Mesothelial cell of epicardium (in vitro differentiated cells): ENCODE measurements at regions not wholly inside any gene's neighbourhood (a gene's known extent, or its start where the extent isn't known, plus 50 kb on each side); places are given as distances from the start of the nearest gene placed in this dataset.

Experiments used
- DNase-seq, 2 experiments: peaks; one replicate each; pipeline ENCODE4 v3.0.0; 2021; ENCODE audit warnings: low spot score in 2 of 2; ENCODE audit not compliant: unreplicated experiment in 2 of 2
- H3K27ac Mint-ChIP-seq: 2 replicates; pipeline ENCODE4 v1.8.0; 2021; ENCODE audit warnings: mixed read lengths
- H3K27me3 Mint-ChIP-seq: 2 replicates; pipeline ENCODE4 v1.8.0; 2021; ENCODE audit warnings: low read depth, mixed read lengths
- H3K36me3 Mint-ChIP-seq: 2 replicates; pipeline ENCODE4 v1.8.0; 2021; ENCODE audit warnings: mixed read lengths
- H3K4me1 Mint-ChIP-seq: 2 replicates; pipeline ENCODE4 v1.8.0; 2021; ENCODE audit warnings: mixed read lengths
- H3K4me3 Mint-ChIP-seq: 2 replicates; pipeline ENCODE4 v1.8.0; 2021; ENCODE audit warnings: mild to moderate bottlenecking, moderate library complexity, mixed read lengths
- H3K9me3 Mint-ChIP-seq: 2 replicates; pipeline ENCODE4 v1.8.0; 2021; ENCODE audit warnings: mixed read lengths
- TF ChIP-seq, protein P1 (sequence below): fragments of 200-600 bp; sonication (generic); IDR thresholded peaks from one replicate; pipeline ENCODE4 v1.5.0; 2021; ENCODE audit warnings: antibody characterized with exemption; ENCODE audit not compliant: unreplicated experiment

GRCh38 chr20:10724449-10725173 is 50.8 kb upstream of the JAG1 start:
- DNase-seq, result no peak
- peaks cover 31% of the 10 kb centered on the region for H3K4me1 Mint-ChIP-seq
- H3K27ac Mint-ChIP-seq, result no peak overlapping the region
- no peaks in the 10 kb centered on the region for H3K36me3 Mint-ChIP-seq
- H3K9me3 Mint-ChIP-seq, result peaks cover 3% of the 10 kb centered on the region
- TF ChIP-seq, protein P1, sequence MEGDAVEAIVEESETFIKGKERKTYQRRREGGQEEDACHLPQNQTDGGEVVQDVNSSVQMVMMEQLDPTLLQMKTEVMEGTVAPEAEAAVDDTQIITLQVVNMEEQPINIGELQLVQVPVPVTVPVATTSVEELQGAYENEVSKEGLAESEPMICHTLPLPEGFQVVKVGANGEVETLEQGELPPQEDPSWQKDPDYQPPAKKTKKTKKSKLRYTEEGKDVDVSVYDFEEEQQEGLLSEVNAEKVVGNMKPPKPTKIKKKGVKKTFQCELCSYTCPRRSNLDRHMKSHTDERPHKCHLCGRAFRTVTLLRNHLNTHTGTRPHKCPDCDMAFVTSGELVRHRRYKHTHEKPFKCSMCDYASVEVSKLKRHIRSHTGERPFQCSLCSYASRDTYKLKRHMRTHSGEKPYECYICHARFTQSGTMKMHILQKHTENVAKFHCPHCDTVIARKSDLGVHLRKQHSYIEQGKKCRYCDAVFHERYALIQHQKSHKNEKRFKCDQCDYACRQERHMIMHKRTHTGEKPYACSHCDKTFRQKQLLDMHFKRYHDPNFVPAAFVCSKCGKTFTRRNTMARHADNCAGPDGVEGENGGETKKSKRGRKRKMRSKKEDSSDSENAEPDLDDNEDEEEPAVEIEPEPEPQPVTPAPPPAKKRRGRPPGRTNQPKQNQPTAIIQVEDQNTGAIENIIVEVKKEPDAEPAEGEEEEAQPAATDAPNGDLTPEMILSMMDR, result no peak
- peaks cover 5% of the 10 kb centered on the region for H3K27me3 Mint-ChIP-seq
- no peak overlapping the region for H3K4me3 Mint-ChIP-seq

DNA sequence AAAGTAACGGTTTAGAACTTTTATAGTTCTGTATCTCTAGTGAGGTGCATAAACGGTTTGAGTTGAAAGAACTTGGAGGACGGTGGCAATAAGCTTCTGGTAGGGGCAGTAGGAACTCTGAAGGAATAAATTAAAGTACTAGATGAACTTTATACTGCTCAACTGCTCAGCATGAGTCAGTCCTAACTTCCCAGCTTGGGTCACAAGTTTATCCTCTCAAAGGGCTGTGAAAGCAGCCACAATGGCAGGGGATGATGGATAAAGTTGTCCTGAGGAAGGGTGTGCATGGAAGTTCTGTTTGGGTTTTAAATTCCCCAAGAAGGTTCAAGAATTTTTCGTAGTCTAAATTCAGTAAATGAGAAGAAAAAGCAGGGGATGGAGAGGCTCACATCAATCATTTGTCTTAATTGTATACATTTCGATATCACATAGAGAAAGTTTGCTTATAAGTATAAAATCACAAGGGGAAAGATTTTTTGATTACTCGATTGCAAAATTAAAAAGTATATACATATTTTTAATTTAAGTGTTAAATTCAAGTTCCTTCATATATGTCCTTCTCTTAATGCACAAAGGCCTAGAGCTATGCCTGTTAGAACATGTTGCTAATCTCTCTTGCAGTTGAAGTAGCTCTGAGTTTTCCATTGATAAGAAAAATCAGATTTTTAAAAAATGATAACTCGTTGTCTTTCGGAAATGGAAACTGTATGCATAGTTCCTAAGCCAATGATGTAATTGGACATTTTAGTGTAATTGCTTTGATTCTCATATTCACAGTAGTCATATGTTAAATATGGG is 55.3 kb upstream of the JAG1 start:
- Mint-ChIP-seq H3K9me3 (peaks cover 6% of the 10 kb centered on the region), H3K27ac (no peak overlapping the region), H3K4me3 (no peak overlapping the region), H3K36me3 (no peaks in the 10 kb centered on the region), H3K4me1 (peaks cover 6% of the 10 kb centered on the region), H3K27me3 (peaks cover 3% of the 10 kb centered on the region)
- DNase-seq, result no peak
- TF ChIP-seq, protein P1, result no peak

GRCh38 chr20:10729785-10730184 is 56.0 kb upstream of the JAG1 start:
- H3K27me3 Mint-ChIP-seq, result peaks cover 3% of the 10 kb centered on the region
- TF ChIP-seq, protein P1, result no peak
- H3K36me3 Mint-ChIP-seq, result no peaks in the 10 kb centered on the region
- H3K4me1 Mint-ChIP-seq, result peaks cover 2% of the 10 kb centered on the region
- peaks cover 6% of the 10 kb centered on the region for H3K9me3 Mint-ChIP-seq
- no peak overlapping the region for H3K27ac Mint-ChIP-seq
- DNase-seq, result no peak
- H3K4me3 Mint-ChIP-seq, result no peak overlapping the region

- no peak for DNase-seq
- H3K4me1 Mint-ChIP-seq, result peaks cover 2% of the 10 kb centered on the region
- no peaks in the 10 kb centered on the region for H3K36me3 Mint-ChIP-seq
- no peak overlapping the region for H3K27ac Mint-ChIP-seq
- TF ChIP-seq, protein P1, result no peak
- peaks cover 6% of the 10 kb centered on the region for H3K9me3 Mint-ChIP-seq
- H3K4me3 Mint-ChIP-seq, result no peak overlapping the region
- peaks cover 3% of the 10 kb centered on the region for H3K27me3 Mint-ChIP-seq
Measured at GRCh38 chr20:10730629-10731183, 56.9 kb upstream of the JAG1 start.

DNA sequence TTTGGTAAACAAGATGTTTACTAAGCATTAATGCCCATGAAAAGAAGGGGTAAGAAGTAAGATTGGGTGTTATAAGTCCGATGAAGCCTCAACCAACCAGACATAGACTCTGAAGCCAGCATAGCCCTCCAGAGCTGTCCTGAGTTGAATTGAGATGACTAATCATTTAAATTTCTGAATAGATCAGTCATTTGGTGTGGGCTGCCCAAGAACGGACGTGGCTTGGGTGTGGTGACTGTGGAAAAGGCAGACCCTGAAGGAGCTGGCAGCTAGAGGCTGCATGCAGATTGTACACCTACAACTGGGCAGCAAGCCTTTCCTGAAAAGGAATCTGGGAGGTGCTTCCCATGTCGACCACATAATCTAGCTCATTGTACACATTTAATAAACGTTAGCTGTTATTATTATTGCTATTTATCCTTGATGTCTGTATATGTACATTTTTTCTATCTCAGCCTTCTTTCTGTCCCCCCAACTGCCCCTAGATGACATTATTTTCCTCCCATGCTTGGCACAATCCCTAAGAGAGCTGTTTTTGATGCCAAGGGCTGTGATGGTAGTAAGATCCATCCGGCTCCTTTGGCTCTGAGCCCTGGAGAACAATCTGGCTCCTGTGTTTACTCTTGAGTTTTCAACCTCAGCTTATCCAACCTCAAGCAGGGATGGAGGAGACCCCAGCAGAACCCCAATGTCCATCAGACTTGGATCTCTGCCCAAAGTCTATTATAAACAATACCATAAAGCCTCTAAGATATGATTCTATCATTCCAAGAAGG is 57.6 kb upstream of the JAG1 start:
- no peak overlapping the region for H3K27ac Mint-ChIP-seq

More for the DNA sequence above, 57.6 kb upstream of the JAG1 start:
- no peak overlapping the region for H3K4me3 Mint-ChIP-seq
- H3K27me3 Mint-ChIP-seq, result no peaks in the 10 kb centered on the region
- peaks cover 2% of the 10 kb centered on the region for H3K4me1 Mint-ChIP-seq
- peaks cover 3% of the 10 kb centered on the region for H3K9me3 Mint-ChIP-seq
- H3K36me3 Mint-ChIP-seq, result no peaks in the 10 kb centered on the region
- TF ChIP-seq, protein P1, result no peak
- DNase-seq, result no peak
